ENCODE measurements at regions not wholly inside any gene's neighbourhood (a gene's known extent, or its start where the extent isn't known, plus 50 kb on each side); places are given as distances from the start of the nearest gene placed in this dataset.
A peak's percentile ranks its signal among the peaks of the same experiment; 100 is the strongest.
"Not testable (repeated sequence)": the region's sequence is repeated elsewhere in the genome, so short reads cannot be mapped to it uniquely, and the experiment has no call there.

DNA sequence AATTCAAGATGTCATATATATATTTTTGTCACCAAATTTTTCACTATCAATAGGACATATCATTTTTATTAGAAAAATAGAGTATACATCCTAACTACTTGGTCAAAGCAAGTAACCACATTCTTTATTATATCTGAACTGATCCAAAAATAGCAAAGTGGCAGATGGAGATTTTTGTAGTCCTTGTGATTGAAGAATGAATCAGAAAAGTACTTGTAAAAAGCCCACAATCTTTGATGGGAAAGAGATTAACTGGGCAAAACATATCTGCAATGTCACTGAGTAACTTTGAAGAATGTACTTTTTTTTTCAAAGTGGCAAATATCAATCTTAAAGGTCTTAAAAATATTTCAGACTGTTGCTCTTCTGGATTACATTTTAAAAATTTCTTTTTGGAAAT, 1040.6 kb upstream of the SEMA6A start:
- intact Hi-C loops (cut with DNase I), result no loop called here
- Histone ChIP-seq H3K4me3 (ENCODE audit: low read length in 2 of 2) (no peak overlapping the region), H3K4me1 (ENCODE audit: control insufficient read depth in 1 of 2, insufficient read depth in 2 of 2, low read length in 2 of 2) (no peaks in the 10 kb centered on the region), H3K27ac (ENCODE audit: low read depth in 1 of 2, low read length in 2 of 2) (no peak overlapping the region), H3K9me3 (ENCODE audit: control insufficient read depth, low read length) (no peaks in the 10 kb centered on the region), H3K36me3 (ENCODE audit: control insufficient read depth in 1 of 2, insufficient read depth in 2 of 2, low read length in 1 of 2) (no peaks in the 10 kb centered on the region), H3K27me3 (ENCODE audit: control insufficient read depth in 1 of 2, insufficient read depth in 2 of 2, low read length in 1 of 2) (no peaks in the 10 kb centered on the region)
- ATAC-seq (ENCODE audit: low FRiP score) (no peak), DNase-seq (no peak)

- no peak for DNase-seq
- ATAC-seq (ENCODE audit: low FRiP score), result no peak
- H3K27me3 ChIP-seq (ENCODE audit: control insufficient read depth in 1 of 2, insufficient read depth in 2 of 2, low read length in 1 of 2), result no peaks in the 10 kb centered on the region
- H3K4me3 ChIP-seq (ENCODE audit: low read length in 2 of 2), result no peak overlapping the region
- H3K36me3 ChIP-seq (ENCODE audit: control insufficient read depth in 1 of 2, insufficient read depth in 2 of 2, low read length in 1 of 2), result no peaks in the 10 kb centered on the region
- H3K27ac ChIP-seq (ENCODE audit: low read depth in 1 of 2, low read length in 2 of 2), result no peak overlapping the region
- no peaks in the 10 kb centered on the region for H3K4me1 ChIP-seq (ENCODE audit: control insufficient read depth in 1 of 2, insufficient read depth in 2 of 2, low read length in 2 of 2)
- intact Hi-C loops (cut with DNase I), result no loop called here
- H3K9me3 ChIP-seq (ENCODE audit: control insufficient read depth, low read length), result no peaks in the 10 kb centered on the region
- 55 to 81% methylated on average over 2 of the region's 2 CpGs for WGBS, 2 donors
Measured at GRCh38 chr5:117614408-117614807, 1039.8 kb upstream of the SEMA6A start.

- intact Hi-C loops (cut with DNase I), result no loop called here
- H3K4me3 ChIP-seq (ENCODE audit: low read length in 2 of 2), result no peak overlapping the region
- ATAC-seq (ENCODE audit: low FRiP score) (no peak), DNase-seq (no peak)
- no peaks in the 10 kb centered on the region for H3K36me3 ChIP-seq (ENCODE audit: control insufficient read depth in 1 of 2, insufficient read depth in 2 of 2, low read length in 1 of 2)
- H3K27ac ChIP-seq (ENCODE audit: low read depth in 1 of 2, low read length in 2 of 2), result no peak overlapping the region
- WGBS, 2 donors, result 91 to 93% methylated on average over 2 of the region's 2 CpGs
- H3K27me3 ChIP-seq (ENCODE audit: control insufficient read depth in 1 of 2, insufficient read depth in 2 of 2, low read length in 1 of 2), result no peaks in the 10 kb centered on the region
- no peaks in the 10 kb centered on the region for H3K4me1 ChIP-seq (ENCODE audit: control insufficient read depth in 1 of 2, insufficient read depth in 2 of 2, low read length in 2 of 2)
- no peaks in the 10 kb centered on the region for H3K9me3 ChIP-seq (ENCODE audit: control insufficient read depth, low read length)
Measured at GRCh38 chr5:117604845-117605244, 1030.2 kb upstream of the SEMA6A start.

DNA sequence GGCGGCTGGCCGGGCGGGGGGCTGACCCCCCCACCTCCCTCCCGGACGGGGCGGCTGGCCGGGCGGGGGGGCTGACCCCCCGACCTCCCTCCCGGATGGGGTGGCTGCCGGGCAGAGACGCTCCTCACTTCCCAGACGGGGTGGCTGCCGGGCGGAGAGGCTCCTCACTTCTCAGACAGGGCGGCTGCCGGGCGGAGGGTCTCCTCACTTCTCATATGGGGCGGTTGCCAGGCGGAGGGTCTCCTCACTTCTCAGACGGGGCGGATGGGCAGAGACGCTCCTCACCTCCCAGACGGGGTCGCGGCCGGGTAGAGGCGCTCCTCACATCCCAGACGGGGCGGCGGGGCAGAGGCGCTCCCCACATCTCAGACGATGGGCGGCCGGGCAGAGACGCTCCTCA, 1025.2 kb upstream of the SEMA6A start:
- H3K9me3 ChIP-seq (ENCODE audit: control insufficient read depth, low read length); H3K4me1 ChIP-seq (ENCODE audit: control insufficient read depth in 1 of 2, insufficient read depth in 2 of 2, low read length in 2 of 2); H3K4me3 ChIP-seq (ENCODE audit: low read length in 2 of 2); H3K27me3 ChIP-seq (ENCODE audit: control insufficient read depth in 1 of 2, insufficient read depth in 2 of 2, low read length in 1 of 2); H3K36me3 ChIP-seq (ENCODE audit: control insufficient read depth in 1 of 2, insufficient read depth in 2 of 2, low read length in 1 of 2); ATAC-seq (ENCODE audit: low FRiP score); DNase-seq; intact Hi-C loops (cut with DNase I); H3K27ac ChIP-seq (ENCODE audit: low read depth in 1 of 2, low read length in 2 of 2): not testable (repeated sequence)
- 94 to 98% methylated on average over 13 to 36 of the region's 36 CpGs for WGBS, 2 donors

DNA sequence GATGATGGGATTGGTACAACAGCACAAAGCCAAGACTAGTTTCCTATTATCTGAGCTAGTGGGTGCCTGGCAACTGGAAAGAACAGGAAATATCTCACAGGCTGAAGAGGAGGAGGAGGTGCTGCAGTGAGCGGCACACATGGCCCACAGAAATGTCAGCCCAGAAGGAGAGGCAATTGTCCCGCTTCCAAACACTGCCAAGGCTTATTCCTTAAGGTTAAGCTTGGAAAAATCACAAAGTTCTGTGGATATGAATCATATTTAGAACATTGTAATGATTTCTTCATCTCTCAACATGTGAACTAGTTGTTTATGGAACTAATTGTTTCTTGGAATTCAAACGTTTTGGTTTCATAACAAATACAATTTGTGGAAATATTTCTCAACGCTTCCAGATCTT, 1019.5 kb upstream of the SEMA6A start:
- WGBS, 2 donors, result 16 to 38% methylated on average over 4 of the region's 4 CpGs
- no peaks in the 10 kb centered on the region for H3K27me3 ChIP-seq (ENCODE audit: control insufficient read depth in 1 of 2, insufficient read depth in 2 of 2, low read length in 1 of 2)
- H3K4me3 ChIP-seq (ENCODE audit: low read length in 2 of 2), result no peak overlapping the region
- intact Hi-C loops (cut with DNase I), result no loop called here
- no peak overlapping the region for H3K27ac ChIP-seq (ENCODE audit: low read depth in 1 of 2, low read length in 2 of 2)
- ATAC-seq (ENCODE audit: low FRiP score), result peak; percentile 86
- no peaks in the 10 kb centered on the region for H3K4me1 ChIP-seq (ENCODE audit: control insufficient read depth in 1 of 2, insufficient read depth in 2 of 2, low read length in 2 of 2)
- no peaks in the 10 kb centered on the region for H3K36me3 ChIP-seq (ENCODE audit: control insufficient read depth in 1 of 2, insufficient read depth in 2 of 2, low read length in 1 of 2)
- DNase-seq, result no peak
- H3K9me3 ChIP-seq (ENCODE audit: control insufficient read depth, low read length), result no peaks in the 10 kb centered on the region

- intact Hi-C loops (cut with DNase I), result no loop called here
Measured at GRCh38 chr5:117590944-117591343, 1016.3 kb upstream of the SEMA6A start.

GRCh38 chr5:117588611-117589010, 1014.0 kb upstream of the SEMA6A start:
- intact Hi-C loops (cut with DNase I), result no loop called here
- H3K9me3 ChIP-seq (ENCODE audit: control insufficient read depth, low read length), result no peaks in the 10 kb centered on the region
- no peak overlapping the region for H3K27ac ChIP-seq (ENCODE audit: low read depth in 1 of 2, low read length in 2 of 2)
- no peaks in the 10 kb centered on the region for H3K4me1 ChIP-seq (ENCODE audit: control insufficient read depth in 1 of 2, insufficient read depth in 2 of 2, low read length in 2 of 2)
- no peaks in the 10 kb centered on the region for H3K27me3 ChIP-seq (ENCODE audit: control insufficient read depth in 1 of 2, insufficient read depth in 2 of 2, low read length in 1 of 2)
- DNase-seq, result no peak
- no peak for ATAC-seq (ENCODE audit: low FRiP score)
- H3K36me3 ChIP-seq (ENCODE audit: control insufficient read depth in 1 of 2, insufficient read depth in 2 of 2, low read length in 1 of 2), result no peaks in the 10 kb centered on the region
- H3K4me3 ChIP-seq (ENCODE audit: low read length in 2 of 2), result no peak overlapping the region
- WGBS, 2 donors, result 58 to 77% methylated on average over 2 of the region's 2 CpGs

More at GRCh38 chr5:117590944-117591343, 1016.3 kb upstream of the SEMA6A start:
- no peaks in the 10 kb centered on the region for H3K9me3 ChIP-seq (ENCODE audit: control insufficient read depth, low read length)
- DNase-seq, result no peak
- H3K36me3 ChIP-seq (ENCODE audit: control insufficient read depth in 1 of 2, insufficient read depth in 2 of 2, low read length in 1 of 2), result no peaks in the 10 kb centered on the region
- H3K27me3 ChIP-seq (ENCODE audit: control insufficient read depth in 1 of 2, insufficient read depth in 2 of 2, low read length in 1 of 2), result no peaks in the 10 kb centered on the region
- WGBS, 2 donors, result 40 to 63% methylated on average over 1 of the region's 1 CpG
- no peaks in the 10 kb centered on the region for H3K4me1 ChIP-seq (ENCODE audit: control insufficient read depth in 1 of 2, insufficient read depth in 2 of 2, low read length in 2 of 2)
- no peak for ATAC-seq (ENCODE audit: low FRiP score)
- no peak overlapping the region for H3K4me3 ChIP-seq (ENCODE audit: low read length in 2 of 2)
- no peak overlapping the region for H3K27ac ChIP-seq (ENCODE audit: low read depth in 1 of 2, low read length in 2 of 2)

- ATAC-seq (ENCODE audit: low FRiP score) (no peak), DNase-seq (no peak)
- intact Hi-C loops (cut with DNase I), result no loop called here
- H3K4me3 ChIP-seq (ENCODE audit: low read length in 2 of 2), result no peak overlapping the region
- no peaks in the 10 kb centered on the region for H3K36me3 ChIP-seq (ENCODE audit: control insufficient read depth in 1 of 2, insufficient read depth in 2 of 2, low read length in 1 of 2)
- no peaks in the 10 kb centered on the region for H3K27me3 ChIP-seq (ENCODE audit: control insufficient read depth in 1 of 2, insufficient read depth in 2 of 2, low read length in 1 of 2)
- H3K9me3 ChIP-seq (ENCODE audit: control insufficient read depth, low read length), result no peaks in the 10 kb centered on the region
- H3K27ac ChIP-seq (ENCODE audit: low read depth in 1 of 2, low read length in 2 of 2), result no peak overlapping the region
- WGBS, 2 donors, result 86 to 93% methylated on average over 1 of the region's 1 CpG
- no peaks in the 10 kb centered on the region for H3K4me1 ChIP-seq (ENCODE audit: control insufficient read depth in 1 of 2, insufficient read depth in 2 of 2, low read length in 2 of 2)
Measured at GRCh38 chr5:117587111-117587510, 1012.5 kb upstream of the SEMA6A start.

DNA sequence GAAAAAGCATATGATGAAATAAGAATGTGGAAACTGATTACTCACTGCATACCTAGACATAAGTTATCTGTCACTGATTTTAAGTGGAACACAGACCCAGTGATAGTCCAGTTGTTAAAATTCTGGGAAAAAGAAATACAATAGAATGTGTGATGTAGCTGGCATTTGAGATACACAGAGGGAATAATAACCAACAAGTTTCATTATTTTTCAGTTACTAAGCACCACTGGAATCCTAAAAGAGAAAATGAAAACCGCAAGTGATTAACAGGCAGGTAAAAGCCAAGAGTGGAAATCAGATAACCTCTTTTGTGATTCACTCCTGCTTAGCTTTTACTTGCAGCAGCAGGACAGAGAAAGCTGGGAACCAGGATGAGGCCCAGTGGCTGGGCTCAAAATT, 994.0 kb upstream of the SEMA6A start:
- no peak for ATAC-seq (ENCODE audit: low FRiP score)
- intact Hi-C loops (cut with DNase I), result no loop called here

More for the DNA sequence above, 994.0 kb upstream of the SEMA6A start:
- no peak for DNase-seq
- Histone ChIP-seq H3K4me1 (ENCODE audit: control insufficient read depth in 1 of 2, insufficient read depth in 2 of 2, low read length in 2 of 2) (no peaks in the 10 kb centered on the region), H3K9me3 (ENCODE audit: control insufficient read depth, low read length) (no peaks in the 10 kb centered on the region), H3K36me3 (ENCODE audit: control insufficient read depth in 1 of 2, insufficient read depth in 2 of 2, low read length in 1 of 2) (no peaks in the 10 kb centered on the region), H3K27ac (ENCODE audit: low read depth in 1 of 2, low read length in 2 of 2) (no peak overlapping the region), H3K4me3 (ENCODE audit: low read length in 2 of 2) (no peak overlapping the region), H3K27me3 (ENCODE audit: control insufficient read depth in 1 of 2, insufficient read depth in 2 of 2, low read length in 1 of 2) (no peaks in the 10 kb centered on the region)
- WGBS, 2 donors, result 83 to 94% methylated on average over 1 of the region's 1 CpG

Data from aorta (tissue), 5 donors.